Keratinocyte (primary cell): ENCODE measurements at regions not wholly inside any gene's neighbourhood (a gene's known extent, or its start where the extent isn't known, plus 50 kb on each side); places are given as distances from the start of the nearest gene placed in this dataset.

Experiments used
- EZH2 ChIP-seq: IDR thresholded peaks from one replicate; pipeline ENCODE4 v1.6.1; 2012; ENCODE audit warnings: inconsistent platforms, mild to moderate bottlenecking, low read length, moderate library complexity
- TF ChIP-seq, protein P1 (sequence below), 3 experiments: IDR thresholded peaks in 1 of 3; conservative IDR thresholded peaks in 1 of 3; optimal IDR thresholded peaks in 1 of 3; 2 replicates in 2 of 3; 3 replicates in 1 of 3; pipeline versions ENCODE3 to v1.5.1; 2011; ENCODE audit warnings: low read length in 3 of 3, mild to moderate bottlenecking in 3 of 3, moderate library complexity in 2 of 3, control low read depth in 1 of 3, inconsistent platforms in 1 of 3; ENCODE audit not compliant: insufficient read depth in 2 of 3; ENCODE audit errors: extremely low read depth in 1 of 3

DNA sequence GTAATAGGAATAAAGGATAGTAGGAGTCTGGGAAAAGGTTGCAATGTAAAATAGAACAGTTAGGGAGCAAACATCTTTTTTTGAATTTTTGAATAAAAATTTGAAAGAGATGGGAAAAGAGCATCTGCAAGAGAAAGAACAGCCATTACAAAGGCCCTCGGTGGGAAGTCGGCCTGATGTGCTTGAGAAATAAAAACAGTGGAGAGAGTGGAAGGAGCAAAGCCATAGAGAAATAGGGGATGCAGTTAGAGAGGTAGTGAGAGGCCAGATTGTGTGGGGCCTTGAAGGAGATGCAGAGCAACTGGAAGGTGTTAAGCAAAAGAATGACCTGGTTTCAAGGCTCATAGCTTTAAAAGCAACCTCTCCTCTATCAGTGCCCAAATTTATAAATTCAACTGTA, 409.8 kb downstream of the RERGL start:
- no peak for TF ChIP-seq EZH2
- TF ChIP-seq, protein P1, sequence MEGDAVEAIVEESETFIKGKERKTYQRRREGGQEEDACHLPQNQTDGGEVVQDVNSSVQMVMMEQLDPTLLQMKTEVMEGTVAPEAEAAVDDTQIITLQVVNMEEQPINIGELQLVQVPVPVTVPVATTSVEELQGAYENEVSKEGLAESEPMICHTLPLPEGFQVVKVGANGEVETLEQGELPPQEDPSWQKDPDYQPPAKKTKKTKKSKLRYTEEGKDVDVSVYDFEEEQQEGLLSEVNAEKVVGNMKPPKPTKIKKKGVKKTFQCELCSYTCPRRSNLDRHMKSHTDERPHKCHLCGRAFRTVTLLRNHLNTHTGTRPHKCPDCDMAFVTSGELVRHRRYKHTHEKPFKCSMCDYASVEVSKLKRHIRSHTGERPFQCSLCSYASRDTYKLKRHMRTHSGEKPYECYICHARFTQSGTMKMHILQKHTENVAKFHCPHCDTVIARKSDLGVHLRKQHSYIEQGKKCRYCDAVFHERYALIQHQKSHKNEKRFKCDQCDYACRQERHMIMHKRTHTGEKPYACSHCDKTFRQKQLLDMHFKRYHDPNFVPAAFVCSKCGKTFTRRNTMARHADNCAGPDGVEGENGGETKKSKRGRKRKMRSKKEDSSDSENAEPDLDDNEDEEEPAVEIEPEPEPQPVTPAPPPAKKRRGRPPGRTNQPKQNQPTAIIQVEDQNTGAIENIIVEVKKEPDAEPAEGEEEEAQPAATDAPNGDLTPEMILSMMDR (optimal IDR thresholded peaks at IDR 0.05 in 1 of 3, IDR thresholded peaks at IDR 0.05 in 1 of 3, conservative IDR thresholded peaks at IDR 0.05 in 1 of 3; ENCODE audit: extremely low read depth in 1 of 3, insufficient read depth in 2 of 3, low read length in 3 of 3) = no peak
